ENCODE measurements at regions not wholly inside any gene's neighbourhood (a gene's known extent, or its start where the extent isn't known, plus 50 kb on each side); places are given as distances from the start of the nearest gene placed in this dataset.

GRCh38 chr22:27238935-27239510 lies 562.5 kb downstream of the MN1 start:
- TF ChIP-seq CTCF (IDR thresholded peaks at IDR 0.05; ENCODE audit: borderline replicate concordance): no peak
- Histone ChIP-seq H3K27me3 (ENCODE audit: low read depth) (peaks cover 66% of the 10 kb centered on the region), H3K36me3 (no peaks in the 10 kb centered on the region), H3K4me3 (no peak overlapping the region), H3K4me1 (peaks cover 16% of the 10 kb centered on the region), H3K27ac (replicated peaks) (peak overlapping the region; percentile 56), H3K9me3 (replicated peaks) (peaks cover 5% of the 10 kb centered on the region)
- DNase-seq: peak; percentile 89
- intact Hi-C loops (cut with micrococcal nuclease): no loop called here

GRCh38 chr22:27239520-27239919 lies 562.0 kb downstream of the MN1 start:
- DNase-seq: no peak
- Histone ChIP-seq H3K27me3 (ENCODE audit: low read depth) (peaks cover 66% of the 10 kb centered on the region), H3K4me3 (no peak overlapping the region), H3K36me3 (no peaks in the 10 kb centered on the region), H3K27ac (replicated peaks) (peak overlapping the region; percentile 56), H3K9me3 (replicated peaks) (peaks cover under 1% of the 10 kb centered on the region), H3K4me1 (peaks cover 16% of the 10 kb centered on the region)
- intact Hi-C loops (cut with micrococcal nuclease): no loop called here
- TF ChIP-seq CTCF (IDR thresholded peaks at IDR 0.05; ENCODE audit: borderline replicate concordance): no peak

GRCh38 chr22:27240298-27241075 lies 561.1 kb downstream of the MN1 start:
- Histone ChIP-seq H3K27me3 (ENCODE audit: low read depth) (peaks cover 71% of the 10 kb centered on the region), H3K9me3 (replicated peaks) (no peaks in the 10 kb centered on the region), H3K27ac (replicated peaks) (peak overlapping the region; percentile 56), H3K4me3 (no peak overlapping the region), H3K4me1 (peaks cover 16% of the 10 kb centered on the region), H3K36me3 (no peaks in the 10 kb centered on the region)
- TF ChIP-seq CTCF (IDR thresholded peaks at IDR 0.05; ENCODE audit: borderline replicate concordance): no peak
- intact Hi-C loops (cut with micrococcal nuclease): no loop called here
- no peak for DNase-seq

- peak; percentile 37 for DNase-seq
- intact Hi-C loops (cut with micrococcal nuclease): no loop called here
- no peaks in the 10 kb centered on the region for H3K36me3 ChIP-seq
- H3K27ac ChIP-seq (replicated peaks): no peak overlapping the region
- no peaks in the 10 kb centered on the region for H3K9me3 ChIP-seq (replicated peaks)
- no peak overlapping the region for H3K4me3 ChIP-seq
- H3K27me3 ChIP-seq (ENCODE audit: low read depth): peaks cover 66% of the 10 kb centered on the region
- peaks cover 16% of the 10 kb centered on the region for H3K4me1 ChIP-seq
- TF ChIP-seq CTCF (IDR thresholded peaks at IDR 0.05; ENCODE audit: borderline replicate concordance): no peak
Observed at GRCh38 chr22:27241430-27242321, 559.9 kb downstream of the MN1 start.

- TF ChIP-seq CTCF (IDR thresholded peaks at IDR 0.05; ENCODE audit: borderline replicate concordance): no peak
- no peak for DNase-seq
- Histone ChIP-seq H3K4me1 (peaks cover 22% of the 10 kb centered on the region), H3K27ac (replicated peaks) (no peak overlapping the region), H3K9me3 (replicated peaks) (no peaks in the 10 kb centered on the region), H3K27me3 (ENCODE audit: low read depth) (peaks cover 65% of the 10 kb centered on the region), H3K4me3 (no peak overlapping the region), H3K36me3 (no peaks in the 10 kb centered on the region)
- intact Hi-C loops (cut with micrococcal nuclease): no loop called here
Observed at GRCh38 chr22:27242474-27242873, 559.1 kb downstream of the MN1 start.

All from left ventricle myocardium inferior (tissue), 1 donor.